ENCODE measurements at regions not wholly inside any gene's neighbourhood (a gene's known extent, or its start where the extent isn't known, plus 50 kb on each side); places are given as distances from the start of the nearest gene placed in this dataset.

- H3K36me3 ChIP-seq, result no peaks in the 10 kb centered on the region
Measured at GRCh38 chr11:114827736-114828135, 149.4 kb downstream of the NXPE2 start.

GRCh38 chr11:114832532-114833125 lies 154.3 kb downstream of the NXPE2 start:
- Histone ChIP-seq H3K9me3 (no peaks in the 10 kb centered on the region), H3K4me1 (no peaks in the 10 kb centered on the region), H3K27ac (no peak overlapping the region), H3K27me3 (no peaks in the 10 kb centered on the region), H3K36me3 (no peaks in the 10 kb centered on the region), H3K4me3 (no peak overlapping the region)
- ATAC-seq, result peak; percentile 80
- no peak for DNase-seq
- intact Hi-C loops (cut with DNase I), result no loop called here
- no peak for TF ChIP-seq CTCF (IDR thresholded peaks at IDR 0.05)

More at GRCh38 chr11:114827736-114828135, 149.4 kb downstream of the NXPE2 start:
- Histone ChIP-seq H3K4me1 (peaks cover 6% of the 10 kb centered on the region), H3K27ac (no peak overlapping the region), H3K4me3 (no peak overlapping the region), H3K9me3 (no peaks in the 10 kb centered on the region), H3K27me3 (no peaks in the 10 kb centered on the region)
- ATAC-seq (no peak), DNase-seq (no peak)
- intact Hi-C loops (cut with DNase I), result no loop called here
- TF ChIP-seq CTCF (IDR thresholded peaks at IDR 0.05), result no peak

GRCh38 chr11:114836161-114836560 lies 157.8 kb downstream of the NXPE2 start:
- H3K27me3 ChIP-seq, result no peaks in the 10 kb centered on the region
- intact Hi-C loops (cut with DNase I), result no loop called here
- peaks cover 8% of the 10 kb centered on the region for H3K9me3 ChIP-seq
- ATAC-seq (no peak), DNase-seq (no peak)
- no peak overlapping the region for H3K4me3 ChIP-seq
- no peaks in the 10 kb centered on the region for H3K4me1 ChIP-seq
- H3K36me3 ChIP-seq, result no peaks in the 10 kb centered on the region
- TF ChIP-seq CTCF (IDR thresholded peaks at IDR 0.05), result no peak
- H3K27ac ChIP-seq, result no peak overlapping the region

- H3K36me3 ChIP-seq, result no peaks in the 10 kb centered on the region
- TF ChIP-seq CTCF (IDR thresholded peaks at IDR 0.05), result no peak
- intact Hi-C loops (cut with DNase I), result no loop called here
- no peaks in the 10 kb centered on the region for H3K27me3 ChIP-seq
- H3K4me3 ChIP-seq, result no peak overlapping the region
- H3K4me1 ChIP-seq, result no peaks in the 10 kb centered on the region
- DNase-seq, result no peak
- ATAC-seq, result no peak
- H3K9me3 ChIP-seq, result no peaks in the 10 kb centered on the region
- no peak overlapping the region for H3K27ac ChIP-seq
Measured at GRCh38 chr11:114844896-114845295, 166.6 kb downstream of the NXPE2 start.

- Histone ChIP-seq H3K4me1 (no peaks in the 10 kb centered on the region), H3K9me3 (no peaks in the 10 kb centered on the region), H3K4me3 (no peak overlapping the region), H3K27ac (no peak overlapping the region), H3K36me3 (no peaks in the 10 kb centered on the region), H3K27me3 (no peaks in the 10 kb centered on the region)
- intact Hi-C loops (cut with DNase I), result no loop called here
- no peak for TF ChIP-seq CTCF (IDR thresholded peaks at IDR 0.05)
- no peak for ATAC-seq
- no peak for DNase-seq
Measured at GRCh38 chr11:114845766-114846415, 167.6 kb downstream of the NXPE2 start.
